GM12891 (cell line): ENCODE measurements at regions not wholly inside any gene's neighbourhood (a gene's known extent, or its start where the extent isn't known, plus 50 kb on each side); places are given as distances from the start of the nearest gene placed in this dataset.

ENCODE experiments used
- PAX5 ChIP-seq: IDR thresholded peaks from 2 replicates; pipeline ENCODE4 v1.6.1; 2011; ENCODE audit warnings: low read length, moderate library complexity, mild to moderate bottlenecking; ENCODE audit not compliant: insufficient read depth, severe bottlenecking
- POLR2A ChIP-seq: IDR thresholded peaks from 2 replicates; pipeline ENCODE4 v1.6.1; 2011; ENCODE audit warnings: low read depth, low read length, control low read depth
- POLR2AphosphoS5 ChIP-seq: IDR thresholded peaks from 2 replicates; pipeline ENCODE4 v1.6.1; 2011; ENCODE audit warnings: low read depth, low read length, control low read depth
- POU2F2 ChIP-seq: IDR thresholded peaks from 2 replicates; pipeline ENCODE4 v1.6.1; 2011; ENCODE audit warnings: low read depth, mild to moderate bottlenecking, control low read depth, low read length, moderate library complexity
- TAF1 ChIP-seq: IDR thresholded peaks from 2 replicates; pipeline ENCODE4 v1.6.1; 2011; ENCODE audit warnings: low read depth, low read length, control low read depth

DNA sequence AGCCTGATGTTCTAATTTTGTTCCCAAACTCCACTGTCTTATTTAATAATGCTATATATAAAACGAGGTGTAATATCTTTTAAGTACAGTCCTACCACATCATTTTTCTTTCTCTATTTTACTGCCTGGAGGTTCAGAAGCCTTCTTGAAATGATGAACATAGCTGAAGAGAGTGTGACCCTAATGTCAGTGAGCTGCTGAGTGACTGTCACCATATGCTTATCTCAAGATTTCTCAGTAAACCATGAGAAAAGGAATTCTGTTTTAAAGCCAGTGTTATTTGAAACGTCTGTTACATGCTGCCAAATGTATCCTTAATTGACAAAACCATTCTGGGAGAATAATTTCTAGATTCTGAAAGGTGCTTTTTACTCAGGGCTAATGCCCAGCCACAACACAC, 503.5 kb upstream of the TMPRSS15 start:
- TF ChIP-seq POLR2A = no peak
- no peak for TF ChIP-seq PAX5
- no peak for TF ChIP-seq POLR2AphosphoS5
- TF ChIP-seq TAF1 = no peak
- no peak for TF ChIP-seq POU2F2
